ENCODE measurements at regions not wholly inside any gene's neighbourhood (a gene's known extent, or its start where the extent isn't known, plus 50 kb on each side); places are given as distances from the start of the nearest gene placed in this dataset.
"Not testable (repeated sequence)": the region's sequence is repeated elsewhere in the genome, so short reads cannot be mapped to it uniquely, and the experiment has no call there.

DNA sequence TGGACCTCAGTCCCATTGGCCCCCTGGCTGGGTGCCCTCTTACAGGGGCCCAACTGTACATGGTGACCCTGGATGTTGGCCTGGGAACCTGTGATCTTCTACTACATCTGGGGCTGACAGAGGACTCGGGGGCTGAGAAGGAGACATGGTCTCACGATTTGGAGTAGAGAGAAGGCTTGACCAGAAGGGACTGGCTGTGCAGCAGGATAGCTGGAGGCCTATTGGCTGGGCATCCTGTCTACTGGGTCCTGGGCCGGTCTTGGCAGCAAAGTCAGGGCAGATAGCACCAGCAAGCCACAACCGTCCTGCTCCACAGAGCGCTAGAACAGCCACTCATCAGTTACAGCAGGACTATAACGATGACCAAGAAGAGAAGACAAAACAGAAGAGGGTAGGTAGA is 66.4 kb upstream of the PLGLB1 start:
- TF ChIP-seq, protein P1, sequence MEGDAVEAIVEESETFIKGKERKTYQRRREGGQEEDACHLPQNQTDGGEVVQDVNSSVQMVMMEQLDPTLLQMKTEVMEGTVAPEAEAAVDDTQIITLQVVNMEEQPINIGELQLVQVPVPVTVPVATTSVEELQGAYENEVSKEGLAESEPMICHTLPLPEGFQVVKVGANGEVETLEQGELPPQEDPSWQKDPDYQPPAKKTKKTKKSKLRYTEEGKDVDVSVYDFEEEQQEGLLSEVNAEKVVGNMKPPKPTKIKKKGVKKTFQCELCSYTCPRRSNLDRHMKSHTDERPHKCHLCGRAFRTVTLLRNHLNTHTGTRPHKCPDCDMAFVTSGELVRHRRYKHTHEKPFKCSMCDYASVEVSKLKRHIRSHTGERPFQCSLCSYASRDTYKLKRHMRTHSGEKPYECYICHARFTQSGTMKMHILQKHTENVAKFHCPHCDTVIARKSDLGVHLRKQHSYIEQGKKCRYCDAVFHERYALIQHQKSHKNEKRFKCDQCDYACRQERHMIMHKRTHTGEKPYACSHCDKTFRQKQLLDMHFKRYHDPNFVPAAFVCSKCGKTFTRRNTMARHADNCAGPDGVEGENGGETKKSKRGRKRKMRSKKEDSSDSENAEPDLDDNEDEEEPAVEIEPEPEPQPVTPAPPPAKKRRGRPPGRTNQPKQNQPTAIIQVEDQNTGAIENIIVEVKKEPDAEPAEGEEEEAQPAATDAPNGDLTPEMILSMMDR (IDR thresholded peaks at IDR 0.05), result not testable (repeated sequence)
- TF ChIP-seq POLR2A (IDR thresholded peaks at IDR 0.05); POLR2AphosphoS5 (IDR thresholded peaks at IDR 0.05; ENCODE audit: insufficient read depth in 1 of 2, low read depth in 1 of 2): not testable (repeated sequence)
